Prostate gland (tissue), 2 donors: ENCODE measurements at regions not wholly inside any gene's neighbourhood (a gene's known extent, or its start where the extent isn't known, plus 50 kb on each side); places are given as distances from the start of the nearest gene placed in this dataset.

Source experiments
- CTCF ChIP-seq, 4 experiments: fragments of 200-600 bp in 2 of 4; fragments of 450-650 bp in 2 of 4; sonication (generic) in 2 of 4; IDR thresholded peaks; 1 replicate in 3 of 4; 2 replicates in 1 of 4; pipeline ENCODE4 v1.5.1; 2016 to 2019; ENCODE audit warnings: antibody characterized with exemption in 4 of 4, mild to moderate bottlenecking in 2 of 4, moderate library complexity in 2 of 4
- POLR2AphosphoS5 ChIP-seq: sonication (generic); formaldehyde crosslinking; IDR thresholded peaks from one replicate; pipeline ENCODE4 v1.6.1; 2017; ENCODE audit warnings: antibody characterized with exemption

DNA sequence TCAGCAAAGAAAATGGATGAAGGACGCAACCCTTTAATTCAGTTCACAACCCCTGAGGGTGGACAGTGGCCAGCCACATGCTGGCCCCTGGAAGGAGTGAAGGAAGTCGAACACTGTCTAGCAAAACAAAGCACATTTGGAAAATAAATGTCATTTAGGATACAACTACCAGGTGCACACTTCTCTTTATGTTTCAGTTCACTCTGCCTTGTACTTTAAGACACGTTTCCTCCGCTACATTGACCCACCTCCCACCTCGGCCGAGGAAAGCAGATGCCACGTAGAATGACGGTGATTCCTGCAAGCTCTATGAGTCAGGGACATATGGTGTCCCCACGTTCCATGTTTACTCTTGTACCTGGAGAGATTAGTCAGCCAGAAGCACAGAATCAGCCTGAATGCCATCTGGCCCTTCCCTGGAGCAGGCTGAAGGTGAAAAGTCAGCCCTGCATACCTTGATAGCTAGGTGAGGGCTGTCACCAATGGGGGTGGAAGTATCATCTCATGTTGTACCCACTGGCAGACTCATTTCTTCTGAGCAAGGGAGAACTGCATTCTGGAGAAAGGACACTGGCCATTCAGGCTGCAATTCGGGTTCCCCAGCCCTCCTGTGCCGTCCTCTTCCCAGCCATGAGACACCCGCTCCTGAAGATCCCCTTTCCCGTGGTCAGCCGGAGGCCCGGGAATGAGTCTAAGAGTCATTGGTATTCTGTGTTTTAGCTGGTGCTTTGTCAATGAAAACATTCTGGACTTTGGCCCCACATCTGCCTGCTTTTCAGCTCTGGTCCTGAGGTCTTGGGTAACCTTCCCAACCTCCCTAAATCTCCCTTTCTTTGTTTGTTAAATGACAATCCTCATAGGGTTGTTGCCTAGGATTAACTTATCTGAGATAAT is 60.6 kb downstream of the FOXA2 start:
- TF ChIP-seq CTCF (IDR thresholded peaks at IDR 0.05) (no peak), POLR2AphosphoS5 (no peak)
